ENCODE measurements at regions not wholly inside any gene's neighbourhood (a gene's known extent, or its start where the extent isn't known, plus 50 kb on each side); places are given as distances from the start of the nearest gene placed in this dataset.

- TF ChIP-seq, protein P1, sequence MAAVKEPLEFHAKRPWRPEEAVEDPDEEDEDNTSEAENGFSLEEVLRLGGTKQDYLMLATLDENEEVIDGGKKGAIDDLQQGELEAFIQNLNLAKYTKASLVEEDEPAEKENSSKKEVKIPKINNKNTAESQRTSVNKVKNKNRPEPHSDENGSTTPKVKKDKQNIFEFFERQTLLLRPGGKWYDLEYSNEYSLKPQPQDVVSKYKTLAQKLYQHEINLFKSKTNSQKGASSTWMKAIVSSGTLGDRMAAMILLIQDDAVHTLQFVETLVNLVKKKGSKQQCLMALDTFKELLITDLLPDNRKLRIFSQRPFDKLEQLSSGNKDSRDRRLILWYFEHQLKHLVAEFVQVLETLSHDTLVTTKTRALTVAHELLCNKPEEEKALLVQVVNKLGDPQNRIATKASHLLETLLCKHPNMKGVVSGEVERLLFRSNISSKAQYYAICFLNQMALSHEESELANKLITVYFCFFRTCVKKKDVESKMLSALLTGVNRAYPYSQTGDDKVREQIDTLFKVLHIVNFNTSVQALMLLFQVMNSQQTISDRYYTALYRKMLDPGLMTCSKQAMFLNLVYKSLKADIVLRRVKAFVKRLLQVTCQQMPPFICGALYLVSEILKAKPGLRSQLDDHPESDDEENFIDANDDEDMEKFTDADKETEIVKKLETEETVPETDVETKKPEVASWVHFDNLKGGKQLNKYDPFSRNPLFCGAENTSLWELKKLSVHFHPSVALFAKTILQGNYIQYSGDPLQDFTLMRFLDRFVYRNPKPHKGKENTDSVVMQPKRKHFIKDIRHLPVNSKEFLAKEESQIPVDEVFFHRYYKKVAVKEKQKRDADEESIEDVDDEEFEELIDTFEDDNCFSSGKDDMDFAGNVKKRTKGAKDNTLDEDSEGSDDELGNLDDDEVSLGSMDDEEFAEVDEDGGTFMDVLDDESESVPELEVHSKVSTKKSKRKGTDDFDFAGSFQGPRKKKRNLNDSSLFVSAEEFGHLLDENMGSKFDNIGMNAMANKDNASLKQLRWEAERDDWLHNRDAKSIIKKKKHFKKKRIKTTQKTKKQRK (IDR thresholded peaks at IDR 0.05; ENCODE audit: low read depth, low read length): no peak
- TF ChIP-seq ZBTB40 (IDR thresholded peaks at IDR 0.05; ENCODE audit: borderline replicate concordance) (no peak), SP1 (IDR thresholded peaks at IDR 0.05; ENCODE audit: low read depth, low read length) (no peak), CREM (IDR thresholded peaks at IDR 0.05; ENCODE audit: low read depth) (no peak), SUPT20H (IDR thresholded peaks at IDR 0.05; ENCODE audit: borderline replicate concordance, control insufficient read depth, low read depth, low read length) (no peak)
These were observed 407.8 kb upstream of the DAB1 start (continued) for GRCh38 chr1:57831624-57832023.

GRCh38 chr1:57826535-57826934 lies 402.7 kb upstream of the DAB1 start:
- DNase-seq (ENCODE audit: low read depth, low spot score): no peak
- SMC1A ChIA-PET (ENCODE audit: uncharacterized antibody, unreplicated experiment): no interaction called here
- Histone ChIP-seq H3K27ac (ENCODE audit: control insufficient read depth, insufficient read depth) (no peak overlapping the region), H4K20me1 (ENCODE audit: control insufficient read depth, insufficient read depth) (no peaks in the 10 kb centered on the region), H3K27me3 (replicated peaks in 1 of 2; ENCODE audit: control insufficient read depth in 2 of 2, insufficient read depth in 2 of 2, low read length in 1 of 2) (no peaks in the 10 kb centered on the region), H3K4me1 (ENCODE audit: control insufficient read depth, insufficient read depth, low read length) (no peaks in the 10 kb centered on the region), H3K9me3 (replicated peaks; ENCODE audit: control insufficient read depth, insufficient read depth, low read length) (no peaks in the 10 kb centered on the region), H3K36me3 (ENCODE audit: control insufficient read depth in 2 of 2, insufficient read depth in 2 of 2, low read length in 1 of 2) (no peaks in the 10 kb centered on the region), H3K79me2 (ENCODE audit: control insufficient read depth, insufficient read depth, low read length) (no peaks in the 10 kb centered on the region), H3K4me3 (no peak overlapping the region), H3K4me2 (ENCODE audit: control insufficient read depth, insufficient read depth) (no peak overlapping the region), H3K9ac (ENCODE audit: control insufficient read depth, insufficient read depth, low read length) (no peak overlapping the region), H2AFZ (ENCODE audit: control insufficient read depth, low read depth, low read length) (no peak overlapping the region)
- CTCF ChIA-PET: no interaction called here
- RAD21 ChIA-PET (ENCODE audit: unreplicated experiment): no interaction called here
- FAIRE-seq: no peak
- POLR2A ChIA-PET: no interaction called here
- no peak for ATAC-seq
- intact Hi-C loops (cut with micrococcal nuclease; ENCODE audit: unreplicated experiment): no loop called here
- WGBS (ENCODE audit: insufficient coverage, insufficient replicate concordance, low lambda C conversion rate, missing lambda C conversion rate): 48% methylated on average over 2 of the region's 2 CpGs
- in situ Hi-C loops (cut with MboI): no loop called here
- no TSS peak for BruUV-seq (replicated peaks)
- no peak for TF ChIP-seq CUX1 (IDR thresholded peaks at IDR 0.05; ENCODE audit: insufficient replicate concordance, low read depth, low read length)
- TF ChIP-seq RBBP5 (conservative IDR thresholded peaks at IDR 0.05): no peak
- TF ChIP-seq CREB1 (IDR thresholded peaks at IDR 0.05; ENCODE audit: low read depth): no peak
- TF ChIP-seq MYC (IDR thresholded peaks at IDR 0.05; ENCODE audit: insufficient read depth, insufficient read length, insufficient replicate concordance, low read length, severe bottlenecking): no peak

All from GM12878 (cell line).